Non-pigmented ciliary epithelial cell (primary cell): ENCODE measurements at regions not wholly inside any gene's neighbourhood (a gene's known extent, or its start where the extent isn't known, plus 50 kb on each side); places are given as distances from the start of the nearest gene placed in this dataset.
"Not testable (repeated sequence)": the region's sequence is repeated elsewhere in the genome, so short reads cannot be mapped to it uniquely, and the experiment has no call there.

Experiments used
- DNase-seq: peaks from one replicate; pipeline ENCODE4 v3.0.0-alpha.2; 2010; ENCODE audit warnings: low read depth

DNA sequence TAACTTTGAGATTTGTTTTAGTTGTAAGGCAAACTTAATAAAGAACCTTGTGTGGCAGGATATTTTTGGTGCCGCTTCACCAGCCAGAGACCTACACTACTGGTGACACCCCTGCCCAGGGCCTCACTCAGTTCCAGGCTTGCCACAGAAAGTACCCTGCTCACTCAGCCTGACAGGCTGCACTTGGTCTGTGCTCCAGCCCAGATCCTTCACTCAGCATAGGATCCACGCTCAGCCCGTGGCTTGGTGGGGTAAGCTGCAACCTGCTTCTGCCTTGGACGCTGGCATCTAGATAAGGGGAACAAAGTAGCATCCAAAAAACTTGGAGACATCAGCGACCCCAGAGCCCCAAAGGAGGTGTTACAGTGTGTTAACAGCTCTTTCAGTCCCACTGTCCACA, 825.5 kb downstream of the EPHA3 start:
- no peak for DNase-seq

- DNase-seq, result not testable (repeated sequence)
Measured at GRCh38 chr3:89944461-89944860, 837.0 kb downstream of the EPHA3 start.

DNA sequence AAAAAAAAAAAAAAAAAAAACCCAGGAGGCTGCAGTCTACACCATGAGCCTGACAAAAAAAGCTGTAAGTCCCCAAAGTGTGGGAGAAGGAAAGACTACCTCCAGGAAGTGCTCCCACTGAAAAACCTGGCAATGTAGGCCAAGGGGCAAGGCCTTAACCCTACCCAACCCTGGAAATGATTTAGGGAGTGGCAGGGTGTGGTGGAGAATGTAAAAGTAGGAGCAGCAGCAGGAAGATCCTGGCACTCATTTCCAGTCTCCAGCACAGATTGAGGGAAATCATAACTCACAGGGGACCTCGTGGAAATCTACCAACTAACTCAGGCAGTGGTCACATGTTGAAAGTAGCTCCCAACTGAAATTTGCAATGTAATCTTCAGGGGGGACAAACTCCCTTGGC, 839.5 kb downstream of the EPHA3 start:
- DNase-seq, result no peak

DNA sequence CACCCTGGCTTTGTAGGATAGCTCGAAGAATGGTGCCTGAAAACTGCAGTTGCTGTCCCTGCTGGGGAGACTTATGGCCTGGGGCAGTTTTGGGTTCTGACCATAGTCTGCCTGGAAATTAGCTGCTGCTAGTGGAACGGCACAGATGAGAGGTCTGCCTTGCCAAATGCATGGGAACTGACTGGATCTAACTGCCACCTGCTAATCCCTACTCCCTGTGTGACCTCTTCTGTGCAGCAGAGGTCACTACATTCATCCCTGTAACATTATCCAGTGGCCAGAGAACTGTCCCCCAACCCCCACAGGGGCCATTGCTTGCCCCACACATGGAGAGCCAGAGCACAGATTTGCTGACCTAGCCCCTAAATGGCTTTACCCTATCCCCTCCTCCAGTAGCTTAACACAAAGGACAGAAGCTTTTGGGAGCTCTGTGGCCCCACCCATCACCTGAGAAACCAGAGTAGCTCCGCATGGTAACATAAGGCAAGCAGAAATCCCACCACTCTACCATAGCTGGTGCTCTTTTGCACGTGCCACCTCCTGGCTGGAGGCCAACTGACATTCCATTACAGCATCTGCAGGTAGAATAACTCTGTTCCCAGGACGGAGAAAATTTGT, 840.0 kb downstream of the EPHA3 start:
- DNase-seq, result no peak

DNA sequence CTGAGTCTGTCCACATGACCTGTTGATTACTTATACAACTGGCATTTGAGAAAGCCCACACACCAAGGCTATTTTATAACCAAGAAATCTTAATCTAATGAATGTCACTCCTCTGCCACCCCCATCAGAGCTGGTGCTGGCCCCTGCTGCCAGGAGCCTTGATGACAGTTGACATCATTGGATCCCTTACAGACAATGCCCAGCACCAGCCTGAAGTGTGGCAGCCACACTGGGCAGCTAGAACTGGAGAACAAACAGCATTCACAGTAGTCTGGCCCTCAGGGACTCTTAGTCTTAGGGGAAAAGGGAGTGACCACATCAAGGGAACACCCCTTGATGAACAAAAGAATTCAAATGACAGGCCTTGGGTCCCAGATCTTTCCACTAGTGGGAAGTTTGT, 840.6 kb downstream of the EPHA3 start:
- DNase-seq, result no peak

DNA sequence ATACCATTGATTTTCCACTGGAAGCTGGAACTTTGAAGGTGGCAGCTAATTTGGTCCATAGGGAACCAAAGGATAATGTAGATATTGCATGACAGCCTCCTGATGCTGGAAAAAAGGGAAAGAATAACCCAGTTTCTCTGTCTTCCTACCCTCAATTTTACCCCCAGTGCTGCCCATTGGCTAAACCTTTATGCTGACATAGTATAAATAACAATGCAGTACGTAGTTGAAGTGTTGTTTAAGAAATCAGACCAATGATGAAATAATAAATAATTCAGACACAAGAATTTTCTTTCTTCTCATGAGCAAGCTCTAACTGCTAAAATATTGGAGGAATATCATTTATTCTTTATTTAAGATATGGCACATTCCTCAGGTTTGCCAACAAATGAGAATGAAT, 843.4 kb downstream of the EPHA3 start:
- no peak for DNase-seq

GRCh38 chr3:89954137-89954536, 846.7 kb downstream of the EPHA3 start:
- DNase-seq, result no peak

DNA sequence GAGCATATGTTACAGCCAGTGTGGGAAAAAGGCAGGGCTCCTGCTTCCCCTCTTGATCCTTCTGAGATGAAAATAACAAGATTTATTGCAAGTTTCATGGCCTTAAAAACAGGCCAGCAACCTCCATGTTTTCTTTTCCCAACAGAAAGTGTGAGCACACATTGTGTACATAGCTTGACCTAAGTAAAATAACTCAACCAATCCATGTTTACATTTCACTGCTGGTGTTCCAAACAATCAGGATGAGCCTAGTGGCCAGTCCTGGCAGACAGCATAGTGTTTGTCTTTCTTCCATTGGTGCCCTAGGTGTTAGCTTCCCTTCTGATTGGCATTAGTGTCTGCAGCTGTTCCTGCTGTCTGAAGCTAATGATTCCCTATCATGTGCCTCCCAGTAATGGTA, 847.7 kb downstream of the EPHA3 start:
- no peak for DNase-seq

DNA sequence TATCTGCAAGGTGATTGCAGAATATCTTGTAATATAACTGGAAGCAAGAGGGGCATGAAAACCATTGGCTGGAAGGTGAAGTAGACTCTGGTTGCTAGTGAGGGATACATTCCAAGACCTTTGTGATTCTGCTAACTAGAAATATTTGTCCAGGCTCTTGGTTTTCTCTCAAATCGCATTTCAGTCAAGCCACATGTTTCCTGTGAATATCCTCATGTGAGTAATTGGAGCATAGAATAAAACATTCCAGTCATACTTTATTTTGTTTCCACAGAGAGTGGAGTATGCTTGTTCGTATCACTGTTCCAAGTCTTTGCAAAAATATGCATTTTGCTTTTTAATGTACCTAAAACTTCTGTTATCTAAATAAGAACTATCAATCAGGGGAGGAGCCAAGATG, 850.0 kb downstream of the EPHA3 start:
- DNase-seq, result no peak

DNA sequence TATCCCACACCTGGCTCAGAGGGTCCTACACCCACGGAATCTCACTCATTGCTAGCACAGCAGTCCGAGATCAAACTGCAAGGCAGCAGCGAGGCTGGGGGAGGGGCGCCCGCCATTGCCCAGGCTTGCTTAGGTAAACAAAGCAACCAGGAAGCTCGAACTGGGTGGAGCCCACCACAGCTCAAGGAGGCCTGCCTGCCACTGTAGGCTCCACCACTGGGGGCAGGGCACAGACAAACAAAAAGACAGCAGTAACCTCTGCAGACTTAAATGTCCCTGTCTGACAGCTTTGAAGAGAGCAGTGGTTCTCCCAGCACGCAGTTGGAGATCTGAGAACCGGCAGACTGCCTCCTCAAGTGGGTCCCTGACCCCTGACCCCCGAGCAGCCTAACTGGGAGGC, 850.7 kb downstream of the EPHA3 start:
- not testable (repeated sequence) for DNase-seq

DNA sequence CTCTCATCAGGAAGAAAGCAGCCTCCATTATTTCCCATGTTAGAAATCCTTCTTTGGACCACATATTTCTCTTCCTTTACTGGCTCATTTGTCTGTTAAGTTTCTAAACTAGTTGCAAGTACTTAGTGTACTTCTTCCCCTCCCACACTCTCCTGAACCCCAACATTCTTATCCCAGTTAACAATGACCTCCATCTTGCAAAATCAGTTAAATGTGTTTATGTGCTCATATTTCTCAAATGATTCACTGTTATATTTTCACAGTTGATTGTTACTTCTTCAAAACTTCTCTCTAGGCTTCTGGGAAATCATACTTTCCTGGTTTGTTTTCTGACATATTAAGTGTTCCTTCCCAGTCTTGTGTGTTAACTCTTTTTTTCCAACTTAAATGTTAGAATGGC, 856.9 kb downstream of the EPHA3 start:
- DNase-seq, result no peak

DNA sequence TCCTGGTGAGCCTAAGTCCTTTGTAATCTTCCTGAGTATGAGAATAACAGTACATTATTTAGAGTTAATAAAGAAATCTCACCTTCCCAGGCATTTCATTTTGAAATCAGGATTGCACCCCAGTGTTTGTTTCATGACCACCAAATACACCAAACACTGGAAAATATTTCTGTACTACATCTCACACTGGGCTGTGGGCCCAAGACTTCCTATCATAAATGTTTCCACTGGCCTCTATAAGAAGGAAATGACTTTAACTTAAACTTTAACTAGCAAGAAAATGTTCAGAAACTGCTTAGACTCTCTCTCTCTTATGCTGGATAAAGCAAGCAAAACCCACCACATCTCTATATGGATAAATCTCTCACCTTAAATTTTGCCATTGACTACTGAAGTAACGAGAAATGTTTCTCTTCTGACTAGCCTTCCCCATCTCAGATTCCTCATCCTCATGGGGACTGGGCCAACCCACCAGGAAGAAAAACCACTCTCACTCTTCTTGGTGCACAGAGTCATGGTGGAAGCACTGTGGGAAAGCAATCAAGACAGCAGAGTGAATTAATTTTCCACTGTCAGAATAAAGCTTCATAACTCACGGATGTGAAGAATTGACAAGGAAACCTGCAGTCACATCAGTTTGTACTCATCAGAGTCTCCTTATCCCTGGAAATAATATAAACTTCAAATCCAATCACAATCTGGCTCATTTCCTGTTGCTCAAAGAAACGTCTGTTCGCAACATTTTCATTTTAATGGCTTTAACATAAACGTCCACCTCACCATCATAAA, 859.6 kb downstream of the EPHA3 start:
- no peak for DNase-seq

DNA sequence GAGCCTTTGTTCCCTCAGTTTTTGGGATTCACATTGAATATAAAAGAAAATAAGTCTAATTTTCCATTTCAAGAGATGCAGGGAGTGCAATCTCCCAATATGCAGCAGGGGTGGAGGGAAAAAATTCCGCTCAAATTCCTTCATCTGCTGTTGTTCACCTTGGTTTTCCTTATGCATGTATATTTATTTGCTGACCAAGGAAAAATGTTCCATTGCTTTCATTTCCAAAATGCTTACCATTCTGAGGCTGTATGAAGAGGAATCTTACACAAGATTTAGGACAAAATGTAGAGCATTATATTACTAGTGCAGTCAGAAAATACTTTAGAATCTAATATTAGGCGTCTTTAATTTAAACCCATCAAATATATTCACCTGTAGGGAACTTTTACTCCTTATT, 863.9 kb downstream of the EPHA3 start:
- no peak for DNase-seq

DNA sequence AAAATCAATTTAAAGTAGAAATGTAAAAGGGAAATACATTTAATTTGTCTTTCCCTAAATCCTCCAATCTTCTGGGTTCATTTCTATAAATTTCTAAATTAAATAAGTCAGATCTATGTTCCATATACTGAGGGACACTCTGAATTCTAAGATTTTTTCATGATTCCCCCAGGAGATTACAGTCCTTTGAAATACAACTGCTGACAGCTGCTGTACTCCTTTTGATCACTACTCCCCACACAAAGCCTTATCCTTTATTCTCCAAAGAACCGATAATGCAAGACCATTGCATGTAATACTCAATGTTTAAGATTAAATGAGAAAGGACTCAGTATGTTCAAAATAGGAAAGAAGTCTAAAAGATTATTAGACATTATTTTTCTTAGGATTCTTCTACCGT, 865.7 kb downstream of the EPHA3 start:
- DNase-seq, result no peak

DNA sequence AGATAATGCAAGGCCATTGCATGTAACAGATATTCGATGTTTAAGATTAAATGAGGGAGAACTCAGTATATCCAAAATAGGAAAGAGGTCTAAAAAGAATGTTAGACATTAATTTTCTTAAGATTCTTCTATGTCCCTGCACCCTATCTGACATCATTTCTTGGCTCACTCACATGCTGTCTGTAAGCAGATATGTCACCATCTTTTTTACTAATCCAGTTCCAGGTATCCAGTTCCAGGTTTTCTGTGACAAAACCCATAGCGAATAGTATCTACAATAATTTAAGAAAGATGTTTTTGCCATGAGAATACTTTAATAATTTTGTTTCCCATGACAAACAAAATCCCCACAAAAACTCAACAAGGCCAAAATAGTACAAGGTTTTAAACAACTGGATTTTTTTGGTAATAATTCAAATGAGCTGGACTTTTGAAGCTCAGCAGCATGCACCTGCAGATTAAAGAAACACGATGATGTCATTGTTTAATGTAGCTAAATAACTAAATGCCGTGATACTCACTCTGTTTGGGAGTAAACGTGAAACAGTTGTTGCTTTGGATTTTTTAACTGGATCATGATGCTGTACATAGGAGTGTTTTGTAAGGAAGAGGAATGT, 867.6 kb downstream of the EPHA3 start:
- no peak for DNase-seq

DNA sequence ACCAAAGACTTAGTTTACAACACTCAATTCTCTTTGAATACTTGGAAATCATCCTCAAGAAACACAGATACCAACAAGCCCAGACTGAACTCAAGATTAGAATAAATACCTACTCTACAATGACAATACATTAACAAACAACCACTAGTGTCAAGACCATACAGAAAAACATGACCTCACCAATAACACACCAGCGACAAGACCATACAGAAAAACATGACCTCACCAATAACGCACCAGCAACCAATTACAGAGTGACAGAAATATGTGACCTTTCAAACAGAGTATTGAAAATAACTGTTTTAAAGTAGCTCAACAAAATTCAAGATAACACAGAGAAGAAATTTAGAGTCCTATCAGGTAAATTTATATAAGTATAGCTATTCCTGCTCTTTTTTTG, 876.0 kb downstream of the EPHA3 start:
- no peak for DNase-seq

DNA sequence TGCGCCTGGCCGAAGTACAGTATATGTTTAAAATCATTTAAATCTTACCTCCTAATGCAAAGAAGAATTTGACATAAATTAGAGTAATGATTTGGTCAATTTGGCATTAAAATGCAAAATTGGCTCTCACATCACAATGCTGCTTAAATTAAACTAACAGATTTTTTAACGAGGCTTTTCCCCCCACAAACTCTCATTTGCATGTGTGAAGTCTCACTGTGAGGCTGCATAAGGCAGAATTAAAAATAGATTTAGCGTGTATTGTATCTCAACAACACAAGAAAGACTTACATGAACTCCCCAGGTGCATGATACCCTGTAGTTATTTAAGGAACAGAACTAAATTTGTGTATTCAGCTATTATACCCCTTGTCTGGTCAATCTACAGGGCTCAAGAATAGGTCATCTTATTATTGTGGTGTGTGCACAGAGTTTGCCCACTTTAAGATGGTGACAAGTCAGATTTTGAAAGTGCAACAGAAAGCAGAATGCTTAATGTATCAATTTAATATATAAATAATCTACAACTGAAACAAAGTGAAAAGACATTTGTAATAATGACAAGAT, 897.9 kb downstream of the EPHA3 start:
- DNase-seq, result no peak

DNA sequence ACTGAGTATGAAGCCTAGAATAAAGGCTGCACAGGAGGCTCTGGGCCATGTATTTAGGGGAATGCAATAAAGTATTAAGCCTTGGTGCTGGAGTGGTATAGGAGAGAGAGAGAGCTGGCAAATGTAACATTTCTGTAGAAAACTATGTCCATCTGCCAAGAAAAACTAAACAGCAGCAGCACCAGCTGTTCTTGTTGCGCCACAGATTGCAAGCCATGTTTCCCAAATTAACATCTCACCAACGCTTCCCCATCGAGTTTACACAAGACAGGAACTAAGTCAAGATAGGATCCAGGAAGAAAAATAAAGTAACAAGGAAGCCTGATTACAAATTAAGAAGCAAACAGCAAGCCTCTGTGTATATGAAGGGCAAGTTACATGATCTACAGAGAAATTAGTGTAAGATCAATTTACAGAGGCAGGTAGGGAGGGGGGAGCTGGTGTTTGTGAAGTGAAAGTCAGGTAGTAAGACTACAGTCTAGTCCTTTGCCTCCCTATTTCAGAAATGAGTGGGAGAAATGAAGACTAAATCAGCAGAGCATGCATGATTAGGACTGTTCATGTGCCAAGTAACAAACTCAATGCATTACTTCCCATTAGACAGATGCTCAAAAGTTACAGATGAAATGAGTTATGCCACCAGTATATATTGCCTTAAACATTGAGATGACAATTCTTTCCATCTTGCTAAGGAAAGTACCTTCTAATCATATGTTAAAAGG, 900.5 kb downstream of the EPHA3 start:
- DNase-seq, result no peak

DNA sequence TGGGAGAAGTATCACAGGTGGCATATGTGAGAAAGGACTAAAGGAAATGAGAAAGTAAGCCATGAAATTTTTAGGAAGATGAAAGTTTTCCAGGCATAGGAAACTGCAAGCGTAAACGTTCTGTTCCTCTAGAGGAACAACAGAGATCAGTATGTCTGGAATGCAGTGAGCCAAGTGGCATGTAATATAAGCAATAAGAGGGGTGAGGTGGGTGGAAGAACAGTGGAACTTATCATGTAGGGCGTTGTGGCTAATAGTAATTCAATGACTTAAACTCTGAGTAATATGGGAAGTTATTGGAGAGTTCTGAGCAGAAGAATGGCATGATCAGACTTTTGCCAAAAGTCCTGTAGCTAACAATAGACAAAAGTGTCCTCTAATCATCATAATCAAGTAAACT, 902.9 kb downstream of the EPHA3 start:
- DNase-seq, result peak; percentile 35

GRCh38 chr3:90011131-90011530, 903.7 kb downstream of the EPHA3 start:
- no peak for DNase-seq

DNA sequence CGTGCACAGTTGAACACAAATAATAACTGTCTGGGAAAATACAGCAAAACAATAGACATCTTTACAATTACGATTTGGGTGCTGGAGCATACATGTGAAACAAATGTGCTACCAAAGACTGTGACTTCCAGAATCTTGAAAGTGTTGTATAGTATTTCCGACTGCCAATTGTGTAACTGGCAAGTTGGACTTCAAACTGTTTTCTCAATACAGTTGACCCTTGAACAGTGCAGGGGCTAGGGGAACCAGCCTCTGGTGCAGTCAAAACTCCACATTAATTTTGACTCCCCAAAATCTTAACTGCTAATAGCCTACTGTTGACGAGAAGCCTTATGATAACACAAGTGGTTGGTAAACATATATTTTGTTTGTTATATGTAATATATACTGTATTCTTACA, 904.2 kb downstream of the EPHA3 start:
- no peak for DNase-seq

- DNase-seq, result no peak
Measured at GRCh38 chr3:90011996-90012395, 904.6 kb downstream of the EPHA3 start.
